Activated CD8-positive, alpha-beta memory T cell treated with anti-CD3 and anti-CD28 coated beads, Interleukin-2, amount 50 U/mL, for 24 hours (primary cell): ENCODE measurements at regions not wholly inside any gene's neighbourhood (a gene's known extent, or its start where the extent isn't known, plus 50 kb on each side); places are given as distances from the start of the nearest gene placed in this dataset.

ENCODE experiments used
- DNase-seq: peaks from one replicate; pipeline ENCODE4 v3.0.0-alpha.2; 2020; ENCODE audit errors: extremely low read depth

DNA sequence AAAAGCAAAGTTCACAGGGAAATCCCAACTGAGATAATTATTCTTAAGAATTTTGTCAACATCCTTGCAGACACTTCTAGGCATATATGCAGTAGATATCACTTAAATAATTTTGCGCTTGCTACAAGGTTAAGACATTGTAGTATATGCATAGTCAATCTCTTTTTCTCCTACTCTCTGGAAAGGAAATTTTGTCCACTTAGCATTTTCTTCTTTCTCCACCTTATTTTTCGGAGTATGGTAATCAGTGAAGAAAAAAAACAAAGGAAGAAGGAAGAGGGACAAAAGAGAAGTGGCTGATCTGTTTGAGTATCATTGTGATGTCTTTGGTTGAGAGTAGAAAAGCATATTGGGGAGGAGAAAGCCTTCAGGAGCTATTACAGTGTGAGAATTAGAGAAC, 104.6 kb downstream of the LACC1 start:
- DNase-seq = no peak

DNA sequence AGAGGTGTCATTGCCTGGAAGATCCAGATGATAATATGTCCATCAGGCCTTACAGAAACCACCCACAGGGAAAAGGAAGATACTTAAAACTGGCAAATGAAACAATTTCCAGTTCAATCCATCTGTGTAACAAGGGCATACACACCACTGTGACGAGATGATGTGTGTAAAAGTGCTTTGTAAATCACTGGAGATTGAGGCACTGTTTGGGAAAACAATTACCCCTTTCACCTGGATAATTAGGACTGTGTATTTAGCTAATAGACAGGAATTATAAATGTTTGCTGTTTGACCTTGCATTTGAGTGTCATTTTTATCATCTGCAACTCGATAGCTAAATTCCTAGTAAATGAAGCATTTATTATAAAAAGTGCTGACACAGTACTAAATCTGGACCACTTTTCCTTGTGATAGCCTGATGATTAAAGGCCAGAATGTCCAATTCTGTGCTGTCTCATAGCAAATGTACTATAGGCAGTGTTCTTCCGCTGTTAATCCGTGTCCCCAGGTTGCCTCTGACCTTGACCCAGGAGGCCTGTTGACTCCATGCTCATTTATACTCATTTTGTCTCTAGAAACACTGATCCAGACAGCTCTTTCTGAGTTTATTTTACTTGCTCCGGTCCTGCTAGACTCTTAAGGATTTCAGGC, 105.8 kb downstream of the LACC1 start:
- DNase-seq = no peak

DNA sequence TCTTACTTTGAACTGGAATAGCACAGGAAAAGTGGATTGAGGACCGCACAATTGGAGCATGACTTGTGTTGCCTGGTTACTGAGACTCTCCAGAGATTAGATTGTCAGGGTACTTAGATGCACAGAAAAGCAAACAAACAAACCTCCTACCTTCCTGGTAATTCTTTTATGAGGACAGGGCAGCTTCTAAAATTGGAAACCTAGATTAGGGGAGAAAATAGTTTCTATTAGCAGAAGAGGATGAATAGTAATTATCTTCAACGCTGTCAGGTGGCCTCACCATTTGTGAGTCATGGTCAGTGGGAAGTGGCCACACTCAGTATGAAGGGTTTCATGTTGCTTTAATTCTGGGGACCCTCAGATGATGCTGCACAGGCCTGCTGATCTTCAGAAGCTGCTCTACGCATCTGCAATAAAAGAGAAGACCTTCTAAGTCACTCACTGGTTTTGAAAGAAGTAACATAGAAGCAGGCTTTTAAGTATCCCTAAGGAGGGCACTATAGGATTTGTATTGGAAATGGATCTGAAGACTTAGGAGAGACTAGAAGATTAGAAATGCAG, 106.8 kb downstream of the LACC1 start:
- DNase-seq = no peak

DNA sequence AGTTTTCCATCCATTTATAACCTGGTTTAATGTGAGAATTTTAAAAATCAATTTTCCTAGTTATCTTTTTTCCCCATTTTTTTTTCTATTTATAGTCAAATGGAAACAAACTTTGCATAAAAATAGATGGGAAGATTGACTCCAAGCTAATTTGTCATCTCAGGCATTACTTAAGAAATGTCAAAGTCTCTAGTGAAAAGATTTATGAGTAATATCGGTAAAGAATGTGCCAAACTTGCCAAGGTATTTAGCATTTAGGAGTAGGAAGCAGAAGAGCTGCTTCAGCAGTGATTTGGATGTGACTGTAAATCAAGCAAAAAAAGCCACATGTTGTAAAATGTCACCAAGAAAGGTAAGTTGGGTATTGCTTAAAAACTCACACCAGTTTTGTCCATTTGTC, 108.6 kb downstream of the LACC1 start:
- no peak for DNase-seq

DNA sequence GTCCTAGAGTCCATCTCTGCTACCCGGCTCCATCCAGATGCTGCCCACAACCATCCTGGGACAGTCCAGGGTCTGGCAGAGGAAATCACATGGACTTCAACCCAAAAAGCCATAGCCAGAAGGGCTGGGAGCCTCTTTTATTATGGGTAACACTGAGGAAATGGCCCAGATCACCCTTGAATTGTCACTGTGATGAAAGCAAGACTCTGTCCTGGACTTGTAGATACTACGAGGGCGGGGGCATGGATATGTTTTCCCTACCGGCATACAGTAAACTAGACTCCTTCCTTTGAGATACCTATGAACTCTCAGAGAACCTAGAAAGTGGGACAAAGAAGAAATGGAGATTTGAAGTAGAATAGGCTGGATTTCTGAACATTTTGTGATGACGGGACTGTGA, 110.3 kb downstream of the LACC1 start:
- no peak for DNase-seq

DNA sequence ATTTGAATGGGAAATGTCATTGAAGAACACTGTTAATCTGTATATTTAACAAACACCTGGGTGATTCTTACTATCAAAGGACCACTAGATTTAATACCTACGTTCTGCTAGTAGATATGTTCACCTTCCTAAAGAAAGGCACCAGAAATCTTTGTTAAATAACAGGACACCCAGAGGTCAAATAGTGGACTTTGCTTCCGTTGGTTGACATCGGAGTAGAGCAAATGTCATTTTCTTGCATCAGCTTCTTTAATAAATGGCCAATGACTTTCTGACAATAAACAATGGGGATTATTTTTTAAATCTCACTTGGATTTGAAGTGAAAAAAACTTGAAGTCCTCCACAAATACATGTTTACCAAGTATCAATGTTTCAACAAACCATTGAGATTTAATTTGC, 111.1 kb downstream of the LACC1 start:
- DNase-seq = no peak

DNA sequence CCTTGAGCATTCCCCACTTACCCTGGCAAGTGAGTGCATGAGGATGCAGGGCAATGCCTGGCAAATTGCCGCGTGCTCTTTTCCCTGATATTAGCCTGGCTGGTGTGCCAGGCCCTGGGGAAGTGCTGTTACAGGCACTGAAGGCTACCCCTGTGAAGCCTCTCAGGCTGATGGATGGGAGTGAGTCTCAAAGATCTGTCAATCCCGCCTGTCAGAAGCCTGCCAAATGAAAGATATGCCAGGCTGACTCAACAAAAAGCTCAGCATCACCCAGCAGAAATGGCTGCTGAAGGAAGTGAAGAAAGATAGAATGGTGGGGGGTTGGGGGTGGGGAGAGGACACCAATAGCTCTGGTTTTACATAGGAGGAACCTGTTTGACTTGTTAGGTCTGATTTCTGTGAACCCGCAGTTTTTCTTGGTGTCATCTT, 112.1 kb downstream of the LACC1 start:
- DNase-seq = no peak

DNA sequence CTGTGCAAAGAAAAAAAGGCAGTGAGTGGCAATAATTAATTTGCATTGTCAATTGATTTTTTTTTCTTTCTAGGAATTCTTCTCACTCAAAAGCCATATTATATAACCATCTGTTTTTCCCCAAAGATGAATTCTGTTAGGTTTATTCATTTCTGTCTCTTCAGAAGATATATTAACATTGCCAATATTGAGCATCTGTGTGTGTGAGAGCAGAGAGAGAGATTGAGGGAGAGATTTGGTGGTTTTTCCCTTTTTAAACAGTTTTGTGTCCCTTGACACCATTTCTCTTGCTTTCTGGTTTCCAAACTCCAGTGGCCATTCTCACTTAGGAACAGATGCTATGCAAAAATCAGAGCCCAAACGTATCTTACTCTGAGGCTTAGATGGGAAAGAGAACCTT, 112.5 kb downstream of the LACC1 start:
- DNase-seq = no peak

DNA sequence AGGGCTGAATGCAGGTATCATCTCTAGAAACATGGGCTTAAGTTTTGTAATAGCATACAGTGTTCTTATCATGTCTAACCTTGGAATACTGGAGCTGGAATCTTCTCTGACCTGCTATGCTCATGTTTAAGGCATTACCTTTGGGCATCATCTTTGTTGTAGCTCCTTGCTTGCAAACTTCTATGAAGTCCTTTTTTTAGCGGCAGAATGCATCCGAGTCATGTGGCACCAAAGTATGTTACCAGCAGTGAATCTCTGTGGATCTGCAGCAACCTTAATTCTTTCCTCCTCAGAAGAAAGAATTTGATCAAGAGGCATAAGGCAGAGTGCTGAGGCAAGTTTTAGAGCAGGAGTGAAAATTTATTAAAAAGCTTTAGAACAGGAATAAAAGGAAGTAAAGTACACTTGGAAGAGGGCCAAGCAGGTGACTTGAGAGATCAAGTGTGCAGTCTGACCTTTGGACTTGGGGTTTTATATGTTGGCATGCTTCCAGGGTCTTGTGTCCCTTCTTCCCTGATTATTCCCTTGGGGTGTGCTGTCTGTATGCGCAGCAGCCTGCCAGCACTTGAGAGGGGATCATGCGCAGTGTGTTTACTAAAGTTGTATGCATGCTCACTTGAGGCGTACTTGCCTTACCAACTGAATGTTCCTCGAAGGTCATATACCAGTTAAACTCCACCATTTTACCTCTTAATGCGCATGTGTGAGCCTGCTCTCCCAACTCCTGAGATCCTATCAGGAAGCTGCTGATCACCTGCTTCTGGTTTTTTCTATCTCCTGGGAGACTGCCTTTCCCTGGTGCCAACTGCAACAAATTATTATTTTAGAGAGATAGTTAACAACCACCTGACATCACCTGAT, 115.5 kb downstream of the LACC1 start:
- DNase-seq = no peak

DNA sequence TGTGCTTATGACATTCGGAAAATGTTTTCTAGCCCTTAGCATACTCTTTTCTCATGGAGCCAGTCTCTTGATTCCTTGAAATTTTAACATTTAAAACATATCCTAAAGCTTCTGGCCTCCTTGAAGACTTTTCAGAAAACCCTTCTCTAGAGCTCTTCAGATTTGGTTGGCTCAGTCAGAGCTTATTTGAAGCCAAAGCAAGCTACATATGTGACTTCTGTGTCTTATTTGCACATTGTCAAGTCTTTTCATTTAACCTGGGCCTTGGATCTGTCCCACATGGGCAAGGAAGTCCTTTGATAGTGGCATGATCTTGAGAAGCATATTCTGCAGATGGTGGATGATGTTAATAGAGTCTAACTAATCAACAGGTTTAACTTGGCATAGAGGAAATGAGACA, 116.5 kb downstream of the LACC1 start:
- DNase-seq = no peak

DNA sequence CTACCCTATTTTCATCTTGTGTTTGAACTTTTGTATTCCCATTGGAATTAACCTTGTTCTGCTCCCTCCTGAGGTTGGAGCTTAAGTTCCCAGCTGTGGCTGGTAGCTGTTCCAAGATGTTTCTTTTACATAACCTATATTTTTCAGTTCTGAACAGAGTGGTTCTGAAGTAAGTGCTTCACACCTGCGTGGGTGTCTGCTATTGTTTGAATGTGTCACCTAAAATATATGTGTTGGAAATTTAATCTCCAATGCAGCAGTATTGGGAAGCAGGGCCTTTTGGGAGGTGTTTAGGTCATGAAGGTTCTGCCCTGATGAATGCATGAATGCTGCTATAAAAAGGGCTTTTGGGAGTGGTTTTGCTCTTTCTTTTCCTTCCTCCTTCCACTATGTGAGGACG, 123.8 kb downstream of the LACC1 start:
- DNase-seq = no peak

DNA sequence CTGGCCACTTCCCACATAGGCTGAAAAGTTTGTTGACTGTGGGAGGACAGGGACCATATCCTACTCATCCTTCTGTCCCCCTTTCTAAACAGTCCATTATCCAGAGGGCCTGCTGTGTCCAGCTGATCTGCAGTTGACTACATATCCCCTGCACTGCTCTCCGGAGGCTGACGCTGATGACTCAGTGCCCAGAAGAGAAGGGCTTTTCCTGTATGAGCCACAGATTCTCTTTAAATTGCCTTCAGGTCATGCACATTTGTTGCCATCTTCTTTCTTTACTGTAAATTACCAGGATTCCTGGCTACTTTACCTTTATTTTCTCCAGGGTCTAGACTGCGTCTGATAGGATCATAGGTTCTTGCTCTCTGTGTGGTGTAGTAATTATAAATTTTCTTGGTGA, 125.2 kb downstream of the LACC1 start:
- no peak for DNase-seq

DNA sequence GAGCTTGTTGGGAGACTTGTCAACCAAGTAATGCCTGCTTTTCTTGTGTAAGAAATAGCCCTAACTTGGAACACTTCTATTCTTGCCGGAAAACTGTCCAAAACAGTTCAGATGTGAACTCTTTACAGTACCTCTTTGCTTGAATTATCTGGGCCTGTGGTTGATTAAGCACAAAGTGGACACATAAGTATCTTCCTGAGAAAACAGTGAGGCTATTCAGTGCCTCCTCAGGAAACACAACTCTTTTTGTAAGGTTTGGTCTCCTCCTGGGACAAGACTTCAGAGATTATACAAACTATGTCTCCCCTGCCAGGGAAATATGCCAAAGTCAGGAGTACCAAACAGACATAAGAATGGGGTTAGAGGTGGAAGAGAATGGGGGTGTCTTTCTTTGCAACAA, 127.7 kb downstream of the LACC1 start:
- DNase-seq = no peak

DNA sequence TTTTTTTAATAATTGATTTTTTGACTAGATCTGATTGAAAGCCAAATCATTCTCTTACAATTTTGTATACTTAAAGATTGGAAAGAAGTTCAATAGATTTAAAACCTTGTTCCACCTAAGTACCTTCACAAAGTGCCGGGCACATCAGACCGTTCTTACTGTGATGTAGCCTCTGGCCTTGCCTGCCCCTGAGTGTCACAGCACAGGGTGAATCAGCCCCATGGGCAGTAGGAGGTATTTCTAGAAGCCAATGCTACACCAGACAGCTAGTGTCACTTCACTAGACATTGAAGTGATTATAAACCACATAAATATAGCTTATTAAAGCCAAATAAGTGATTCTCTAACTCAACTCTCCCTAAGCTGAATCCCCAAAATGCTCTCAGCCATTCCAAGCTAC, 131.3 kb downstream of the LACC1 start:
- DNase-seq = no peak

DNA sequence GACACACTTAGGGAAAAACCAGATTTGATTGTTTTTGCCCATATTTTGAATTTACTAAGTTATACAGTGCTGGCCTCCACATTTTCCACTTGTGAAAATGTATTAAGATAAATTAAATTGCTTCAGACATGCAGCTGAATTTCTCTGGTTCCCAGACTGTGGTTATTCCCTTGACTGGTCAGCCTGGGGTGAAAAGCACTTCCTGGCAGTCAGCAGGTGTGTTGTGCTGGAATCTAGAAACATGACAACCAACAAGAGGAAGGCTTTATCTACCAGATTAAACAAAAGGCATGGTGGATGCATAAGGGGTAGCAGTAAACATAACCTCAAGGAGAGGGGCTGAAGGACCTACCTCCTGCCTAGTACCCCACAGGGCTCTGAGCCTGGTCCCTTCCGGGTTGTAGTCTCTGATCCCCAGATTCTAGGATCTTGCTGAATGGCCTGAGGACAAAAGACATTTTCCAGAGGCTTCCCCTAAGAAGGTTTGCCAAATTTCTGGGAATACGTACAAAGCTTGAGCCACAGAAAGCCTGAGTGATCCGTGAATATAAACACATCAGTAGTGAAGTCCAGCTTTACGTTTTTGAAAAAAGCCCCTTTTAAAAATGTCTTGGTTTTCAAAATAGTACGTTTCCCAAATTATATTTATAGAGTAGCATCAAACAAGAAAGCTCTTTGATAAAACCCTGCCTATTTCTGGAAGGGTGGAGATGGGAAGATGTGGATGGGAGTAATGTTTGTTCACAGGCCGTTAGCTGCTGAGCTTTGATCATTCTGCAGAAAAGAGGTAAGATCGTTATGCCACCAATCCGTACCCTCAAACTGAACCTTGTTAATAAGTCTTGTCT, 133.4 kb downstream of the LACC1 start:
- DNase-seq = no peak

DNA sequence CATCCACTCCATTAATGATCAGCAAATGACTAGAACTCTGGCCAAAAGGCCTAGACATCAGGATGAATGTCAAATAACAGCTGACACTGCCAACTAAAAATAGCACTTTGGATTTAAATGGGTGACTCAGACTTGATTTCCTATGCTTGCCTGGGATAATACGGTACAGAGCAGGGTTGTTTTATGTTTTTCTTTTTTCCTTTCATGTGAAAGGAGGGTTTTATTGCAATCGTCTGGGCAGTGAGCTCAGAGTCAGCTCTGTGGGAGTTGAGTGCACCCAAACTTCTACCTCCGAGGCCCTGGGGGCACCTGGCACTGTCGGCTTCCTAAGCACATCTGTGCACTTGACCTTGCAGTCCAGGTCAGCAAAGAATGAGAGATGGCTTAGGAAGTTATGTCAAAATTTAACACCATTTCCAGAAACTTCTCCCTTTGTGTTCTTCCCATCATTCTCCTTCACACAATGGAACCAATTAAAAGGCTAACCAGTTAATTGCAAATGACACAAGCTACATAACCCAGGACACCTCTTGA, 134.1 kb downstream of the LACC1 start:
- DNase-seq = no peak

DNA sequence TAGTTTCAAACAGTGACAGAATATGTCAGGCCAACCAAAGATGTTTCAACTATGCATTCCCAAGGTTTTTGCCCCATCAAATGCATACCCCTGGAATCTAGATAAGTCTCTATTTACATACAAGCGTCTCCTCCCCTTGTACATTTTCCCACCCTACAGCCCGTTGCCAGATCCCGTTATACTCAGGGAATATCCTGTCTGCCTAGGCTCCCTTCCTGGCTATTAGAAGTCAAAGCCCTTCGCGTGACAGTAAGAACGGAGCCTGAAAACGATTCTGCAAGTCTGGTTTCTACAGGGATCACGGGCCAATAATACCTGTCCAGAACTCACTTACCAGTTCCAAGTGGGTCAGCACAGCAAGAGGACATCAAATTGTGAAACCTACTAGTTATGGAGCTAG, 134.8 kb downstream of the LACC1 start:
- no peak for DNase-seq

DNA sequence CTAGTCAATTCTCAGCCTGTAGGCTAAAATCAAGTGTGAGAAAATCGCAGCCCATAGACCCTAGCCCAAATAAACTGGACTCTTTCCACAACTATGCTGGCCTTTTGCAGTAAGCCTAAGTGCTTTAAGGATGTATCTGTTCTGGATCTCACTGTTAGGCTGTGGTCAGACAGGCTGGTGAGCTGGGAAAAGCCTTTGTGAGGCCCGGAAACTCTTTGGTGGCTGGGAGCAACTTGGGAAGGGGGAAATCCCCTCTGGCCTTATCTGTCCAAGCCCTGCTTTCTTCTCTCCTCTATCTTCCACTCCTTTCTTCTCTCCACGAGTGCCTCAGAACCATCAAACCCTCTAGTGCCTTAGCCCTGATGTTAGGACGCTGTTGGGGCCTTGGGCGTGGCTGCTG, 135.4 kb downstream of the LACC1 start:
- no peak for DNase-seq

DNA sequence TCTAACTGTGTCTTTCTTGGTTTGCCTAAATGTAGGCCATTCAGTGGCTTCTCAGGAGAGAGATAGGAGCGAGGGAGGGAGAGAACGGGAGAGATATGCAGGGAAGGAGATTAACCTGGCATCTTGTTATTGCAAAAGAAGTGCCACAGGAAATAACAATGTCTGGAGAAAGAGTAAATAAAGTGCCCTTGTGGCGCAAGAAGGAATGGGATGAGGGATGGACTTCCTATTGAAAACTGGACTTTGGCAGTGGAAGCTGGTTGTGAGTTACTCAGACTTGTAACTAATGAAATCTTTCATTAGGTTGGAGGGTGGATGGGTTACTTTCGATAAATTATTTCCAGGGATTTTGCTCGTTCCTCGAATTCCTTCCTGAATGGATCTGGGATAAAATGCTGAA, 136.1 kb downstream of the LACC1 start:
- no peak for DNase-seq

DNA sequence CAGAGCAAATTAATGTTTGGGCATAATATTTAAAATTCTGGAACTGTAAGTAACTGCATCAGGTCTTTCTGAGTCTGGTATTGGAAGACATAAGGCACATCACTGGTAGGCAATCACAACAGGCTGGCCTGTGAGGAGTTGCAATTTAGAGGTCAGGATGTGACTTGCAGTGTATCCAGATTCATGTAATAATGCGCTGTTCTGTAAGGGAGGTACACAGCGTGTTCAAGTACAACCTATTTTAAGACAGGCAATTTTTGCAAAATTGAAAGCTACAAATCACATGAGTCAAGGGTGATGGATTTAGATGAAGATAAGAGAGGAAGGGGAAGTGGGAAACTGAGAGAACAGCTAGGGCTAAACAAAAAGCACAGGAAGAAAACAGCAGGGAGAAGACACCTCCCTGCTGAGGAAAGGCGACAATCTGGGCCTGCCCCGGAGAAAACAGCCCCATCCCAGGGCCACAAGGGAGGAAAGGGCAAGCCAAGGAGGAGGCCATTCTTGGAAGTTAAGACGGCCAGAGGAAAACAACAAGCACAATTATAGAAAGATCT, 138.1 kb downstream of the LACC1 start:
- no peak for DNase-seq

DNA sequence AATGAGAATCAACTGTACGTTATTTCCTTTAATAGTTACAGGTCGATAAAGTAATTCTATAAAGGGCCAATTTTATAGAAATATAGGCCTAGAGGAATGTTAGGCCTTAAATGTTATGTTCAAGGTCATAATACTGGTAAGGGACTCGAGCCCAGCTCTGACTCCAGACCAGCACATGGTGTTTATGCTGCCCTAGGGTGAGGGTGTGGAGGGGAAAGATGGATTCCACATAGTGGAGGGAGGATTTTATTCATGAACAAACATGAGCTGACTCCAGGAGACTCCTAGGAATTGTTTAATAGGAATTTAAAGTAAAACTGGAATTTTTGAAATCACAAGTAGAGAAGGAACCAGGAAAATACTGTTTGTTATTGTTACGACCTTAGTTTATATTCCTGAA, 139.9 kb downstream of the LACC1 start:
- no peak for DNase-seq

DNA sequence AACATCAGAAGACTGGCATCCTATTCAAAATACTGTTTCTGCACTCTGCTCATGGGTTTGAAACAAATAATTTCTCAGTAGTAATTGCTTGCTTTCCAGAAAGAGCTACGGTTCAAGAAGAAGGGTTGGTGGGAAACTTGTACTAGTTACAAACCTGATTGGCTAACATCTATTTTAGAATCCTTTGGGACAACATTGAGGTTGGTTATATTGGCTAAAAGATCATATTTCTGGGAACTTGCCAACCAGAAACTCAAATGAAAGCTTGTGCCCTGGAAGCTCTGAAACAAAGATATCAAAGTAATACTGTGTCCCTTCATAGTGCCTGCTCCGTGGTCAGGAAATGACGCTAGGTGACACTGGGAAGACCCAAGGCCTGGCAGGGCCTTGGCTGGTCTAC, 141.7 kb downstream of the LACC1 start:
- DNase-seq = no peak
